ENCODE measurements at regions not wholly inside any gene's neighbourhood (a gene's known extent, or its start where the extent isn't known, plus 50 kb on each side); places are given as distances from the start of the nearest gene placed in this dataset.

GRCh38 chr18:79595876-79596374, 83.7 kb upstream of the CTDP1 start:
- no peaks in the 10 kb centered on the region for H3K36me3 ChIP-seq (ENCODE audit: control insufficient read depth in 2 of 3, insufficient read depth in 3 of 3, low read length in 3 of 3)
- peaks cover 0 to 2% (median 0%) of the 10 kb centered on the region in 3 donors for H3K9me3 ChIP-seq (ENCODE audit: control insufficient read depth in 2 of 3, insufficient read depth in 1 of 3, low read length in 3 of 3)
- H3K27ac ChIP-seq (ENCODE audit: low read depth in 2 of 2, low read length in 2 of 2): no peak overlapping the region
- DNase-seq: peak in 2 of 5 donors; percentile 30 to 37
- no peak overlapping the region for H3K9ac ChIP-seq (ENCODE audit: low read length in 3 of 3)
- no peak overlapping the region for H3K4me3 ChIP-seq (ENCODE audit: low read length in 3 of 3)
- TF ChIP-seq, protein P1, sequence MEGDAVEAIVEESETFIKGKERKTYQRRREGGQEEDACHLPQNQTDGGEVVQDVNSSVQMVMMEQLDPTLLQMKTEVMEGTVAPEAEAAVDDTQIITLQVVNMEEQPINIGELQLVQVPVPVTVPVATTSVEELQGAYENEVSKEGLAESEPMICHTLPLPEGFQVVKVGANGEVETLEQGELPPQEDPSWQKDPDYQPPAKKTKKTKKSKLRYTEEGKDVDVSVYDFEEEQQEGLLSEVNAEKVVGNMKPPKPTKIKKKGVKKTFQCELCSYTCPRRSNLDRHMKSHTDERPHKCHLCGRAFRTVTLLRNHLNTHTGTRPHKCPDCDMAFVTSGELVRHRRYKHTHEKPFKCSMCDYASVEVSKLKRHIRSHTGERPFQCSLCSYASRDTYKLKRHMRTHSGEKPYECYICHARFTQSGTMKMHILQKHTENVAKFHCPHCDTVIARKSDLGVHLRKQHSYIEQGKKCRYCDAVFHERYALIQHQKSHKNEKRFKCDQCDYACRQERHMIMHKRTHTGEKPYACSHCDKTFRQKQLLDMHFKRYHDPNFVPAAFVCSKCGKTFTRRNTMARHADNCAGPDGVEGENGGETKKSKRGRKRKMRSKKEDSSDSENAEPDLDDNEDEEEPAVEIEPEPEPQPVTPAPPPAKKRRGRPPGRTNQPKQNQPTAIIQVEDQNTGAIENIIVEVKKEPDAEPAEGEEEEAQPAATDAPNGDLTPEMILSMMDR (IDR thresholded peaks at IDR 0.05; ENCODE audit: borderline replicate concordance, extremely low read depth, insufficient read depth): no peak
- H3K4me1 ChIP-seq (ENCODE audit: control insufficient read depth in 2 of 3, insufficient read depth in 2 of 3, low read depth in 1 of 3, low read length in 3 of 3): no peaks in the 10 kb centered on the region
- intact Hi-C loops (cut with DNase I): no loop called here
- no peak for FAIRE-seq
- no peaks in the 10 kb centered on the region for H3K27me3 ChIP-seq (ENCODE audit: control insufficient read depth, insufficient read depth, low read length)

- intact Hi-C loops (cut with DNase I): no loop called here
- TF ChIP-seq, protein P1 (IDR thresholded peaks at IDR 0.05; ENCODE audit: borderline replicate concordance, extremely low read depth, insufficient read depth): no peak
- no peaks in the 10 kb centered on the region for H3K4me1 ChIP-seq (ENCODE audit: control insufficient read depth in 2 of 3, insufficient read depth in 2 of 3, low read depth in 1 of 3, low read length in 3 of 3)
- no peaks in the 10 kb centered on the region for H3K36me3 ChIP-seq (ENCODE audit: control insufficient read depth in 2 of 3, insufficient read depth in 3 of 3, low read length in 3 of 3)
- H3K27me3 ChIP-seq (ENCODE audit: control insufficient read depth, insufficient read depth, low read length): no peaks in the 10 kb centered on the region
- FAIRE-seq (no peak), DNase-seq (peak in 2 of 5 donors; percentile 34 to 40)
- no peak overlapping the region for H3K27ac ChIP-seq (ENCODE audit: low read depth in 2 of 2, low read length in 2 of 2)
- H3K4me3 ChIP-seq (ENCODE audit: low read length in 3 of 3): no peak overlapping the region
- no peak overlapping the region for H3K9ac ChIP-seq (ENCODE audit: low read length in 3 of 3)
- H3K9me3 ChIP-seq (ENCODE audit: control insufficient read depth in 2 of 3, insufficient read depth in 1 of 3, low read length in 3 of 3): peaks cover 0 to 2% (median 0%) of the 10 kb centered on the region in 3 donors
These were observed 83.0 kb upstream of the CTDP1 start for GRCh38 chr18:79596446-79597175.

- no peaks in the 10 kb centered on the region for H3K36me3 ChIP-seq (ENCODE audit: control insufficient read depth in 2 of 3, insufficient read depth in 3 of 3, low read length in 3 of 3)
- peak in 2 of 5 donors; percentile 18 to 33 for DNase-seq
- no peak for FAIRE-seq
- H3K27me3 ChIP-seq (ENCODE audit: control insufficient read depth, insufficient read depth, low read length): no peaks in the 10 kb centered on the region
- H3K27ac ChIP-seq (ENCODE audit: low read depth in 2 of 2, low read length in 2 of 2): no peak overlapping the region
- peaks cover 0 to 2% (median 0%) of the 10 kb centered on the region in 3 donors for H3K9me3 ChIP-seq (ENCODE audit: control insufficient read depth in 2 of 3, insufficient read depth in 1 of 3, low read length in 3 of 3)
- intact Hi-C loops (cut with DNase I): no loop called here
- H3K4me1 ChIP-seq (ENCODE audit: control insufficient read depth in 2 of 3, insufficient read depth in 2 of 3, low read depth in 1 of 3, low read length in 3 of 3): no peaks in the 10 kb centered on the region
- no peak overlapping the region for H3K9ac ChIP-seq (ENCODE audit: low read length in 3 of 3)
- H3K4me3 ChIP-seq (ENCODE audit: low read length in 3 of 3): no peak overlapping the region
- TF ChIP-seq, protein P1 (IDR thresholded peaks at IDR 0.05; ENCODE audit: borderline replicate concordance, extremely low read depth, insufficient read depth): no peak
These were observed 82.3 kb upstream of the CTDP1 start for GRCh38 chr18:79597176-79597830.
